HL-60 (cell line): ENCODE measurements at regions not wholly inside any gene's neighbourhood (a gene's known extent, or its start where the extent isn't known, plus 50 kb on each side); places are given as distances from the start of the nearest gene placed in this dataset.

Source experiments
- DNase-seq, 2 experiments: peaks; one replicate each; pipeline ENCODE4 v3.0.0-alpha.2; 2010 to 2020; ENCODE audit warnings: low read depth in 1 of 2, low spot score in 1 of 2
- H3K27ac ChIP-seq: fragments of 250-450 bp; sonication (Bioruptor Pico); replicated peaks from 2 replicates; pipeline ENCODE4 v1.5.1; 2020; ENCODE audit warnings: mild to moderate bottlenecking, moderate library complexity
- H3K27me3 ChIP-seq: fragments of 250-450 bp; sonication (Bioruptor Pico); 2 replicates; pipeline ENCODE4 v1.5.1; 2021; ENCODE audit warnings: mild to moderate bottlenecking, moderate library complexity; ENCODE audit not compliant: insufficient read depth, poor library complexity, severe bottlenecking
- H3K4me3 ChIP-seq: replicated peaks from 2 replicates; pipeline ENCODE4 v1.5.1; 2011; ENCODE audit warnings: mild to moderate bottlenecking, control low read depth, low read length; ENCODE audit not compliant: insufficient read depth
- GABPA ChIP-seq: IDR thresholded peaks from 2 replicates; pipeline ENCODE4 v1.6.1; 2012; ENCODE audit warnings: low read depth
- POLR2AphosphoS5 ChIP-seq: IDR thresholded peaks from 2 replicates; pipeline ENCODE4 v1.6.1; 2012; ENCODE audit warnings: low read depth
- SPI1 ChIP-seq: IDR thresholded peaks from 2 replicates; pipeline ENCODE4 v1.6.1; 2012; ENCODE audit warnings: low read depth, mild to moderate bottlenecking, borderline replicate concordance
- TF ChIP-seq, protein P1 (sequence below): IDR thresholded peaks from one replicate; pipeline ENCODE4 v1.5.1; 2011; ENCODE audit warnings: low read length, control low read depth, inconsistent platforms; ENCODE audit not compliant: insufficient read depth
- TF ChIP-seq, protein P2 (sequence below): IDR thresholded peaks from 2 replicates; pipeline ENCODE4 v1.6.1; 2012; ENCODE audit warnings: low read depth; ENCODE audit not compliant: insufficient replicate concordance

DNA sequence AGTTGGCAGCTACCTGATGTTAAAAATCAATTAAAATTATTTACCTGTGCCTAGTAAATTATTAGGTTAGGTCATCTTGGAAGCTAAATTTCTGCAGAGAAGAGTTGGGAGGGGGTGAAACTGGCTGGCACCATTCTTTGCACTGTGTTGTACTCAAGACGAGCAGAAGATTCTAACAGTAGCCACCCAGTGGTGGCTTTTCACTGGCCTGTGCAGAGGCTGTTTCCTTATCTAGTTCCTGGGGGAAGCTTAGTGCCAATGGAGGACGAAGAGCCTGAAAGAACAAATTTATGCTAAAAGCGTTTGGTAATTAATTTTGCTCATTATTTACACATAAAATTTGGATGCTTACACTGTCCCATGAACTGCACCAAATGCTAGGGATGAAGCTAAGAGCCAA, 595.3 kb downstream of the XPNPEP1 start:
- Histone ChIP-seq H3K4me3 (no peak overlapping the region), H3K27me3 (no peaks in the 10 kb centered on the region)
- no peak for TF ChIP-seq GABPA
- no peak for TF ChIP-seq POLR2AphosphoS5
- TF ChIP-seq, protein P1, sequence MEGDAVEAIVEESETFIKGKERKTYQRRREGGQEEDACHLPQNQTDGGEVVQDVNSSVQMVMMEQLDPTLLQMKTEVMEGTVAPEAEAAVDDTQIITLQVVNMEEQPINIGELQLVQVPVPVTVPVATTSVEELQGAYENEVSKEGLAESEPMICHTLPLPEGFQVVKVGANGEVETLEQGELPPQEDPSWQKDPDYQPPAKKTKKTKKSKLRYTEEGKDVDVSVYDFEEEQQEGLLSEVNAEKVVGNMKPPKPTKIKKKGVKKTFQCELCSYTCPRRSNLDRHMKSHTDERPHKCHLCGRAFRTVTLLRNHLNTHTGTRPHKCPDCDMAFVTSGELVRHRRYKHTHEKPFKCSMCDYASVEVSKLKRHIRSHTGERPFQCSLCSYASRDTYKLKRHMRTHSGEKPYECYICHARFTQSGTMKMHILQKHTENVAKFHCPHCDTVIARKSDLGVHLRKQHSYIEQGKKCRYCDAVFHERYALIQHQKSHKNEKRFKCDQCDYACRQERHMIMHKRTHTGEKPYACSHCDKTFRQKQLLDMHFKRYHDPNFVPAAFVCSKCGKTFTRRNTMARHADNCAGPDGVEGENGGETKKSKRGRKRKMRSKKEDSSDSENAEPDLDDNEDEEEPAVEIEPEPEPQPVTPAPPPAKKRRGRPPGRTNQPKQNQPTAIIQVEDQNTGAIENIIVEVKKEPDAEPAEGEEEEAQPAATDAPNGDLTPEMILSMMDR = no peak
- TF ChIP-seq, protein P2, sequence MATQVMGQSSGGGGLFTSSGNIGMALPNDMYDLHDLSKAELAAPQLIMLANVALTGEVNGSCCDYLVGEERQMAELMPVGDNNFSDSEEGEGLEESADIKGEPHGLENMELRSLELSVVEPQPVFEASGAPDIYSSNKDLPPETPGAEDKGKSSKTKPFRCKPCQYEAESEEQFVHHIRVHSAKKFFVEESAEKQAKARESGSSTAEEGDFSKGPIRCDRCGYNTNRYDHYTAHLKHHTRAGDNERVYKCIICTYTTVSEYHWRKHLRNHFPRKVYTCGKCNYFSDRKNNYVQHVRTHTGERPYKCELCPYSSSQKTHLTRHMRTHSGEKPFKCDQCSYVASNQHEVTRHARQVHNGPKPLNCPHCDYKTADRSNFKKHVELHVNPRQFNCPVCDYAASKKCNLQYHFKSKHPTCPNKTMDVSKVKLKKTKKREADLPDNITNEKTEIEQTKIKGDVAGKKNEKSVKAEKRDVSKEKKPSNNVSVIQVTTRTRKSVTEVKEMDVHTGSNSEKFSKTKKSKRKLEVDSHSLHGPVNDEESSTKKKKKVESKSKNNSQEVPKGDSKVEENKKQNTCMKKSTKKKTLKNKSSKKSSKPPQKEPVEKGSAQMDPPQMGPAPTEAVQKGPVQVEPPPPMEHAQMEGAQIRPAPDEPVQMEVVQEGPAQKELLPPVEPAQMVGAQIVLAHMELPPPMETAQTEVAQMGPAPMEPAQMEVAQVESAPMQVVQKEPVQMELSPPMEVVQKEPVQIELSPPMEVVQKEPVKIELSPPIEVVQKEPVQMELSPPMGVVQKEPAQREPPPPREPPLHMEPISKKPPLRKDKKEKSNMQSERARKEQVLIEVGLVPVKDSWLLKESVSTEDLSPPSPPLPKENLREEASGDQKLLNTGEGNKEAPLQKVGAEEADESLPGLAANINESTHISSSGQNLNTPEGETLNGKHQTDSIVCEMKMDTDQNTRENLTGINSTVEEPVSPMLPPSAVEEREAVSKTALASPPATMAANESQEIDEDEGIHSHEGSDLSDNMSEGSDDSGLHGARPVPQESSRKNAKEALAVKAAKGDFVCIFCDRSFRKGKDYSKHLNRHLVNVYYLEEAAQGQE = no peak
- TF ChIP-seq SPI1 = no peak

DNA sequence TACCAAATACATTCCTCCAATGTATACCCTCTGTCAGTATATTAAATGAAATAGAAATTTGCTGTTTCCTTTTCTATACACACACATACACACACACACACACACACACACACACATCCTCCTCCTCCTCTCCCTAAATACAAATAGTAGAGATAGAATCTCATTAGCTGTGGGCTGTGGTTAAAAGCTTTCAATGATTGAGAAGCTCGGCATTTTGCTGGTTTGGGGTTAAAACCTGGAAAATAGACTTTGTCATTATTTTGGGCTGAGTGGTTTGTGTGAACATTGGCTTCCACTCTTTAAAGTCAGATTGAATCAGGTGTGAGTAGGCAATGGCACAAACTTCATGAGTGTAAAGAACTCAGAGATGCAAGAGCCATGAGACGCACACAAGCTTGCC, 596.0 kb downstream of the XPNPEP1 start:
- TF ChIP-seq SPI1 (no peak), GABPA (no peak), POLR2AphosphoS5 (no peak)
- TF ChIP-seq, protein P2 = no peak
- TF ChIP-seq, protein P1 = no peak
- Histone ChIP-seq H3K4me3 (no peak overlapping the region), H3K27me3 (no peaks in the 10 kb centered on the region), H3K27ac (no peak overlapping the region)
- no peak for DNase-seq

More for the DNA sequence above, 595.3 kb downstream of the XPNPEP1 start:
- no peak for DNase-seq
- H3K27ac ChIP-seq = no peak overlapping the region

DNA sequence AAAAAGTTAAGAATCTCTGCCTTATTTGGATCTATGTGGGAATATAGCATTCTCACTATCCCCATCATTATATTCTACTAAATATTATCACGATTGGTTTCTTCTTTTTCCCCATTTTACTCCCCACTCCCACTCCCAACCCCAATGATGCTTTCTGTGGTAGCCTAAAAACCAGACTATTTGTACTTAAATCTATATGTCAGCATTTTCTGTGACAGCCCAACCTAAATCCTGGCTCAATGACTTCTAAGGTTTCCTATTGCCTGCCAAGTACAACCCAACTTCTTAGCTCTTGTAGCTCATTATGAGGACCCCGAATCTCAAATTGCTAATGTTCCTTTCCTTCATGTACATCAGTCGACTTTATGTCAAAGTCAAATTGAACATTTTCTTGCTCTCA, 598.6 kb downstream of the XPNPEP1 start:
- H3K27me3 ChIP-seq = no peaks in the 10 kb centered on the region
- H3K4me3 ChIP-seq = no peak overlapping the region
- DNase-seq = no peak
- no peak overlapping the region for H3K27ac ChIP-seq
- TF ChIP-seq SPI1 (no peak), GABPA (no peak), POLR2AphosphoS5 (no peak)
- TF ChIP-seq, protein P1 = no peak
- TF ChIP-seq, protein P2 = no peak
